Urinary bladder (tissue), 3 donors: ENCODE measurements at regions not wholly inside any gene's neighbourhood (a gene's known extent, or its start where the extent isn't known, plus 50 kb on each side); places are given as distances from the start of the nearest gene placed in this dataset.

Experiments
- DNase-seq: peaks from one replicate; pipeline ENCODE4 v3.0.0-alpha.2; 2015; ENCODE audit errors: extremely low spot score
- H3K27ac ChIP-seq: one replicate; pipeline ENCODE4 v1.5.1; 2013; ENCODE audit warnings: low read depth, mild to moderate bottlenecking, moderate library complexity
- H3K36me3 ChIP-seq: one replicate; pipeline ENCODE4 v1.6.1; 2013; ENCODE audit warnings: mild to moderate bottlenecking, moderate library complexity; ENCODE audit not compliant: insufficient read depth
- H3K4me1 ChIP-seq: one replicate; pipeline ENCODE4 v1.6.1; 2013; ENCODE audit warnings: mild to moderate bottlenecking, moderate library complexity; ENCODE audit not compliant: insufficient read depth
- H3K4me3 ChIP-seq: one replicate; pipeline ENCODE4 v1.5.1; 2013; ENCODE audit warnings: low read depth, low read length
- WGBS: extraction: QIAGEN DNeasy Blood & Tissue Kit; methylation state at CpG from one replicate; pipeline ENCODE4 v1.1.7; 2013; 5-methylcytosine and 5-hydroxymethylcytosine counted together
- donor health status: healthy with polysubstance abuse.
- donor health status: healthy.

DNA sequence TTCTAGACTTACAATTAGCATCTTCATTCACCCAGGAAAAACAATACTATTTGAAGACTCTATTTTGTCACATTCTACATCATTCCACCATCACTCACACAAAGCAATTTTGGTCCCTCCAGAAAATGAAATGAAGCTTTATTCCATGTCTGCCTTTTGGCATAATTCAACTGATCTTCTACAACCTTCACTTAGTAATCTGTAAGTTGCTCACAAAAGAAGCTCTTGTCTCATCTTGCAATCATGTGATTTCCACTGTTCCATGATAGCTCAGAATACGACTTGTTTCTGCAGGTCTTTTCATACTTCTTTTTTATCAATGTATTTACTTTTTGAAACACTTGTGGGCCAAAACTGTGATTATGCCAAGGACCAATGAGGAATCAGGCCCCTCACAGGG, 261.9 kb upstream of the NR4A3 start:
- WGBS: 80% methylated on average over 1 of the region's 1 CpG

DNA sequence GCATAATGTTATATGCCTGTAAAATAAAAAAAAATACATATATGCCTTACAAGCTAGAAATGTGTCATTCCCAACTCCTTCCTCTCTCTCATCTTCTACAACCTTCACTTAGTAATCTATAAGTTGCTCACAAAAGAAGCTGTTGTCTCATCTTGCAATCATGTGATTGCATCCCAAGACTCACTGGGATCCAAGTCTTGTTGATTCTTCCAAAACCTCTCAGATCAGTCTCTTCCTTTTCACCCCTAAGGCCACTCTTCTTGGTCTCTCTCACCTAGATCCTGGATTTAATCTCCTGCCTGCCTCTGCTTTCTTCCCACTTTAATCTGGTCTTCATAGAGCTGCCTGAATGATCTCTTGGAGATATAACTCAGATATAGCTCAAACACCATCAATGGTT, 261.1 kb upstream of the NR4A3 start:
- Histone ChIP-seq H3K4me3 (no peak overlapping the region), H3K27ac (no peak overlapping the region), H3K36me3 (no peaks in the 10 kb centered on the region), H3K4me1 (no peaks in the 10 kb centered on the region)
- DNase-seq: no peak

More for the DNA sequence above, 261.9 kb upstream of the NR4A3 start:
- Histone ChIP-seq H3K27ac (no peak overlapping the region), H3K4me1 (no peaks in the 10 kb centered on the region), H3K36me3 (no peaks in the 10 kb centered on the region), H3K4me3 (no peak overlapping the region)
- no peak for DNase-seq

DNA sequence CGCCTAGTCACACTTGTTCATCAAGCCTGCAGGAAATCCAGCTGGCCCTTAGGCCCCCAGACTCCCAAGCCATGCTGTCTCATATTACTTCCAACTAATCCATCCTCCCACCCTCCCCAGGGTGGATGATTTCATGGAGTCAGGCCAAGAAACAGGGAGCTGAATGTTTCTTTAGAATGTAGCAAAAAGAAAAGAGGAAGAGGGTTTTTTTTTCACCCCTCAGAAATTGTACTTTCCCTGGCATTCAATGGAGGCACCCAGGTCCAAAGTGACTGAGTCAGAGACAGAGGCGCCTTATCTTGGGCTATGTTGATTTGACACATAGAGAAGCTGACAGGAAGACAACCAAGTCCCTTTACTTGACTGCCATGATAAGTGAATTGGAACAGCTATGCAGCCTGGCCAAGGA, 260.2 kb upstream of the NR4A3 start:
- WGBS: 86% methylated on average over 2 of the region's 2 CpGs
- no peak for DNase-seq

DNA sequence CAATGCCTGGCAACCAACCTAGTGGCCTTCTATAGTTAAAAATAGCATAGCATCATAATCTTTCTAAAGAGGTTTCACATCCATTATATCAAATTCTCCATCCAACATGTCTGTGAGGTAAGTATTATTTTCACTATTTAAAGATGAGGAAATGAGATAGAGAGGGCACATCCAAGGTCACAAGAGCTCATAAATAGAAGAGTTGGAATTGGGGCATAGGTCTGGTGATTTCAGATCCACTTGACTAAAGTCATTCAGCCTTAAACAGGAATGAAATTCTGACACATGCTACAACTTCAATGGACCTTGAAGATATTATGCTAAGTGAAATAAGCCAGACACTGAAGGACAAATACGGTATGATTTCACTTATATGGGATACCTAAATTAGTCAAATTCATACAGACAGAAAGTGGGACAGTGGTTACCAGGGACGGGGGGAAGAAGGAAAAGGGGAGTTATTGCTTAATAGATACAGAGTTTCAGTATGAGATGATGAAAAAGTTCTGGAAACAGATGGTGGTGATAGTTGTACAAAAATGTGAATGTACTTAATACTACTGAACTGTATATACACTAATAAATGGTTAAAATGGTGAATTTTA, 259.6 kb upstream of the NR4A3 start:
- DNase-seq: no peak
- 82% methylated on average over 2 of the region's 2 CpGs for WGBS
- no peak overlapping the region for H3K27ac ChIP-seq

More for the DNA sequence above, 260.2 kb upstream of the NR4A3 start:
- Histone ChIP-seq H3K36me3 (no peaks in the 10 kb centered on the region), H3K4me1 (no peaks in the 10 kb centered on the region), H3K27ac (no peak overlapping the region), H3K4me3 (no peak overlapping the region)

DNA sequence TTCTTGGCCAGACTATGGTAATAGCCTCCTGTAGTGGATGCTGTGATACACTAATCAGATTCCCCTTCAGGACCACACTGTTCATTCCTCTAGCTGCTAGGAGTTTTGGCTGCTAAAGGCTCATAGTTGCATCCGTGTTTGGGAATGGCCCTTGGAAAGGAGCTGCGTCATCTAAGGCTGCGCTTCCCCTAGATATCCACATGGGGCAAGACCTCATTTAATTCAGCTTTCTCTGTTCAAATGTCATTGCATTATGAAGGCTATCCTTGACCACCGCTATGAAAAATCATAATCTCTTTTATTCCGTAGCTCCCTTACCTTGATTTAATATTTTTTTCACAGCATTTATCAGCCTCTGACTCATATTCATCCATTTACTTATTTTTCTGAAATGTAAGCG, 258.3 kb upstream of the NR4A3 start:
- Histone ChIP-seq H3K4me3 (no peak overlapping the region), H3K4me1 (no peaks in the 10 kb centered on the region), H3K27ac (no peak overlapping the region), H3K36me3 (no peaks in the 10 kb centered on the region)
- 83% methylated on average over 6 of the region's 6 CpGs for WGBS
- no peak for DNase-seq

More for the DNA sequence above, 259.6 kb upstream of the NR4A3 start:
- Histone ChIP-seq H3K4me3 (no peak overlapping the region), H3K36me3 (no peaks in the 10 kb centered on the region), H3K4me1 (no peaks in the 10 kb centered on the region)

DNA sequence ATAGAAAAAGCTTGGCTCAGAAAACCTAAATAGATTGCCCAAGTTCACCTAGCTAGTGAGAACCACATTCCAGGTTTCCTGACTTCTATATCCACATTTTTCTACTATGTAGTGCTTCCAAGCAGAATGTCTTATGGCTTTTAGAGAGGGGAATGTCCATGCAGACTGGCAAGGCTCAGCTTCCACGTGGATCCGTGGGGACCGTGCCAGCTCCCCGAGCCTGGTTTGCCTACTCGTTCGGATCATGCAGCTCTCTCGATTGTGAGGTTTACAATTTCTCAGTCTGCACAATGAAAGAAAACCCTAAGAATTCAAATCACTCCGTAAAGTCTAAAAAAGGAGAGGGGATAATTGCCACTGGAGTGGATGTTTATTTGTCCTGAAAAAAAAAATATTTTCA, 256.5 kb upstream of the NR4A3 start:
- 65% methylated on average over 8 of the region's 8 CpGs for WGBS
- Histone ChIP-seq H3K27ac (no peak overlapping the region), H3K36me3 (no peaks in the 10 kb centered on the region), H3K4me1 (no peaks in the 10 kb centered on the region), H3K4me3 (no peak overlapping the region)
- DNase-seq: no peak

DNA sequence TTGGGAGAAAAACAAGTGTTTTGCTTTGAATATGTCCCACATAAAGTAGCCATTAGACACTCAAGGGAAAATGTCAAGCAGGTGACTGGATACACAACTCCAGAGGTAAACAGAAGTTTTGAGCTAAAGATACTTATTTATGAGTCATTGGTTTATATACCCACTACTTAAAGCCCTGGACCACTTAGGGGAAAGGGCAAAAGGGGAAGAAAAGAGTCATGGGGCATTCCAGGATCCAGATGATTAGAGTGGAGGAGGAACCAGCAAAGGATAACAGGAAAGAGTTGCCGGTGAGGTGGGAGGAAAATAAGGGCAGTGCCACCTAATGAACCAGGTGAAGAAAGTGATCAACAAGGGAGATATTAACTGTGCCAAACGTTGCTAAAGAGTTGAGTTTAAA, 254.2 kb upstream of the NR4A3 start:
- H3K4me3 ChIP-seq: no peak overlapping the region
- H3K4me1 ChIP-seq: no peaks in the 10 kb centered on the region
- WGBS: 60% methylated on average over 2 of the region's 2 CpGs
- H3K36me3 ChIP-seq: no peaks in the 10 kb centered on the region
- DNase-seq: no peak
- no peak overlapping the region for H3K27ac ChIP-seq

DNA sequence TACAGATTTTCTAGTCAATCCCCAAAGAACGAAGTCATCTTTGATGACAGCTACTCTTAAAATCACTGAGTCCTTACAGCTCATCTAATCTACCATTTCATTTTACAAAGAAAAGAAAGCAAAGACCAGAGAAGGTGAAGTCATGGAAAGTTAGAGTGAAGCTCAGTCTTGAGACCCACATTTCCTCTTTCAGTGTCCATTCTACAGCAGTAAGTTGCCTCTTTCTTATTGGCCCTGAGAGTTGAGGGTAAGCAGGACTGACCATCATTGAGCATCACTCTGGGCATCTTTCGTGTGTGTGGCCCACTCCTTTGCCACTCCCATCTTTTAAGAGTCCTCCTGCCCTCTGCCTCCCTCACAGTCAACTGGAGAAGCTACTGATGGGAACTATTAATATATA, 251.8 kb upstream of the NR4A3 start:
- Histone ChIP-seq H3K36me3 (no peaks in the 10 kb centered on the region), H3K27ac (no peak overlapping the region), H3K4me3 (no peak overlapping the region), H3K4me1 (no peaks in the 10 kb centered on the region)
- DNase-seq: no peak
- WGBS: 88% methylated on average over 2 of the region's 2 CpGs

DNA sequence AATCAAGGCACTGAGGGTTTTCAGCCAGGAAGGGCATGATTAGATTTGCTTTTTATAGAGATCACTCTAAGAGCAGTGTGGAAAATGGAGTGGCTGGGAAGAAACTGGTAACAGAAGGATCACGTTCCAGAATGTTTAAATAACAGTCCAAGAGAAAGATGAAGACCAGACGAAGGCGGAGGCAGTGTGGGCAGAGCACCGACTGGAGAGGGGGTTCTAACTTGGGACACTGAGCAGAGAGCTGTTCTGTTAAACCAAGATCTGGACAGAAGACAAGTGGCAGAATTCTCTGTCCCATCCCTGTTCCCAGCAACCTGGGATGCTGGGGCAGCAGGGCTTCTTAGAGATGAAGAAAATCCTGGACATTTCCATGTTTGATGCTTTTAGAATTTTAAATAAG, 249.1 kb upstream of the NR4A3 start:
- H3K4me1 ChIP-seq: no peaks in the 10 kb centered on the region
- DNase-seq: no peak
- no peak overlapping the region for H3K4me3 ChIP-seq
- WGBS: 36% methylated on average over 4 of the region's 4 CpGs
- H3K27ac ChIP-seq: no peak overlapping the region
- no peaks in the 10 kb centered on the region for H3K36me3 ChIP-seq

DNA sequence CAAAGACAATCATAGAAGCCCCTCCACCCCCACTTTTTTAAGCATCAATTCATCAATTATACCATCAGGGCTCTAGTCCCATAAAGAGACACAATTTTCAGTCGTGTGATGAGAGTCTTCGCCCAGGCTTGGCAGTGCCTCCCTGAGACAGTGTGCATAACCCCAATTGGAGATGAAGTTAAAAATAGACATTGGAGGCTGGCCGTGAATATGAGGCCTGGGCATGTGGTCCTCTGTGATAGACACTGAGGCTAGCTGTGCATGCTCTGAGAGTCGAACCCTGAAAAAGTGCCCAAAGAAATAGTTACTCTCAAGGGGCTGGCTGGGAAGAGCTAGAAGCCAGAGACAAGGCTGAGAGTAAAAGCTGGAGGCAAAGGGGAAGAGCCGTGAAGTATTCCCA, 248.6 kb upstream of the NR4A3 start:
- H3K4me1 ChIP-seq: no peaks in the 10 kb centered on the region
- H3K27ac ChIP-seq: no peak overlapping the region
- DNase-seq: no peak
- H3K36me3 ChIP-seq: no peaks in the 10 kb centered on the region
- H3K4me3 ChIP-seq: no peak overlapping the region
- 52% methylated on average over 5 of the region's 5 CpGs for WGBS

DNA sequence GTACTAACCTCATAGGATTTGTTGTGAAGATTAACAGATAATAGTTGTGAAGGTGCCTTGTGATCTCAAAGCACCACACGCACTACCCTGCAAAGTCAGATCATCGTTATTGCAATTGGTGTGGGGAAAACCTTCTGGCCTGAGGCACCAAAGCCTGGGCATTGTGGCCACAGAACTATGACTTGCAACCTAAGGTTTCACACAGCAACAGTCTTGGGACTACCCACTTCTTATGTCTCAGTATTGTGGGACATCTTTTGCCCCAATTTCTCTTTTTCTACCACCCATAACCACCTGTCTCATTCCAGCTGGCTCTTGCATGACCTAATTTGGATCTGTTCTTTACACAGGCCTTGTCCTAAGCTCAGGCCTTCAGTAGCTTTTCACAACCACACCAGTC, 247.8 kb upstream of the NR4A3 start:
- Histone ChIP-seq H3K4me1 (no peaks in the 10 kb centered on the region), H3K27ac (no peak overlapping the region), H3K36me3 (no peaks in the 10 kb centered on the region), H3K4me3 (no peak overlapping the region)
- no peak for DNase-seq
- 93% methylated on average over 2 of the region's 2 CpGs for WGBS

DNA sequence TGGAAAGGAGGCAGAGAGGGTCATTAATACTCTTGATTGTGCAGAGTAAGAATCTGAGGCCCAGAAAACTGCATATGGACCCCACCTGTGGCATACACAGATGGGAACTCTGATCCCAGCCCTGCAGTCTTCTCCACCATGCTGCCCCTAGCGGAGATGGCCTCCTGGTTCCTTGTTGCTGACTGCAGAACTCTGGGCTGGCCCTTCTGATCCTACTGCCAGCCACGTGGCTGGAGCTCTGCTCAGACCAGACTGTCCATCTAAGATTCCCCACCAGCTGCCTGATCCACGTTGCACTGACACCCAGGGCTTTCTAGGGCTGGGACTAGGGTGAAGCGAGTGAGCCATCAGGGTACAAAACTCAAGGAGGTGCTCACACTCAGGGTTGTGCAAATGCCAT, 245.7 kb upstream of the NR4A3 start:
- 77% methylated on average over 4 of the region's 4 CpGs for WGBS
- Histone ChIP-seq H3K36me3 (no peaks in the 10 kb centered on the region), H3K4me3 (no peak overlapping the region), H3K4me1 (no peaks in the 10 kb centered on the region), H3K27ac (no peak overlapping the region)
- no peak for DNase-seq

DNA sequence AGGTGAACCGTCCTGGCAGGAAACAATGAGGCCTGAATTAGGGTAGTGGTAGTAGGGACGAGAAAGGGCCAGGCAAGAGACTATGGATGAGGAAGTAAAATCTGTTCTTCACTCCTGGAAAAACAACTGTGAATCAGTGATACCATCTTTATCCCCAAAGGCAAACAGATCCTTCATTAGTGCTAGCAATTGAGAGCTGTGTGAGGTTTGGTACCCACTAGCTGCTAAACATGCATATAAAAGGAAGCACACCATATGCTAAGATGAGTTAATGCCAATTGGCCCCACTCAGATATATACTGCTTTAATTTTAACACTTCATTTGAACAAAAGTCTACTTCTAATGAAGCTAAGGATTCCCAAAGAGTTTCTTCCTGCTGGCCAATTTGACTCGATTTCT, 244.8 kb upstream of the NR4A3 start:
- 84% methylated on average over 3 of the region's 3 CpGs for WGBS
- DNase-seq: no peak
- Histone ChIP-seq H3K36me3 (no peaks in the 10 kb centered on the region), H3K4me3 (no peak overlapping the region), H3K4me1 (no peaks in the 10 kb centered on the region), H3K27ac (no peak overlapping the region)

DNA sequence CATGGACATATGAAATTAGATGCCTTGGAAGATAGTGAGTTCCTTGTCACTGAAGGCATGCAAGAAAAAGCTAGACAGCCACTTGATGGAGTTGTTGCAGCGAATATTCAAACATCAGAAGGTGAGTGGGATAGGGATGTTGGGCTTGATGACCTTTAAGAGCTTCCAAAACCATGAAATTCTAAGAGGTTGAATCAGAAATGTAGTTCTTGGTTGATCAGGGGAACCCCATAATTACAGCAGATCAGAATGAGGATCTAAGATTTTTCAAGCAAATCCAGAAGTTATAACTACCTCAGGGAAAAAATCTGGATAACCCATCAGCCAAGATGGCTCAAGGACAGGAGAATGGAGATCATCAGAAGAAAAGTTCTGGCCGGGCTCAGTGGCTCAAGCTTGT, 244.3 kb upstream of the NR4A3 start:
- Histone ChIP-seq H3K4me1 (no peaks in the 10 kb centered on the region), H3K36me3 (no peaks in the 10 kb centered on the region), H3K27ac (no peak overlapping the region), H3K4me3 (no peak overlapping the region)
- DNase-seq: no peak
- 89% methylated on average over 2 of the region's 2 CpGs for WGBS

DNA sequence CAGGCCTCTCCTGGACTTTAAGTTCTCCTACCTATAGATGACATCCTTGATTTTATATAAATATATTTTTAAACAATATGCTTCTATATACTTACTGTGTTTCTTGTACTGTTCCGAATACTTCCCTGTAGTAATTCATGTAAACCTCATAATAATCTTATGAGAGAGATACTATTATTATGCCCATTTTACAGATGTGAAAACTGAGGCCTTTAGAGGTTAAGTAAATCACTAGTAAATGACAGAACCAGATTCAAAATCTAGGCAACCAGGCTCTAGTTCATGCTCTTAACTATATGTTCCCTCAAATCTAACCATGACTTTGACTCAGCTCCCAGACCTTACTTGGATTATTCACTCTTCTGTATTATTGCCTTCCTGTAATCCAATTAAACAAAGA, 243.0 kb upstream of the NR4A3 start:
- H3K36me3 ChIP-seq: no peaks in the 10 kb centered on the region
- WGBS: 94% methylated on average over 1 of the region's 1 CpG
- H3K27ac ChIP-seq: no peak overlapping the region
- no peak for DNase-seq
- no peaks in the 10 kb centered on the region for H3K4me1 ChIP-seq
- H3K4me3 ChIP-seq: no peak overlapping the region
